NCI-H526 treated with DMSO at 0.1 percent for 48 hours (cell line): ENCODE measurements at regions not wholly inside any gene's neighbourhood (a gene's known extent, or its start where the extent isn't known, plus 50 kb on each side); places are given as distances from the start of the nearest gene placed in this dataset.

ENCODE experiments used
- DNase-seq: peaks from one replicate; lab custom pipeline; 2025; lab: John Stamatoyannopoulos, UW

DNA sequence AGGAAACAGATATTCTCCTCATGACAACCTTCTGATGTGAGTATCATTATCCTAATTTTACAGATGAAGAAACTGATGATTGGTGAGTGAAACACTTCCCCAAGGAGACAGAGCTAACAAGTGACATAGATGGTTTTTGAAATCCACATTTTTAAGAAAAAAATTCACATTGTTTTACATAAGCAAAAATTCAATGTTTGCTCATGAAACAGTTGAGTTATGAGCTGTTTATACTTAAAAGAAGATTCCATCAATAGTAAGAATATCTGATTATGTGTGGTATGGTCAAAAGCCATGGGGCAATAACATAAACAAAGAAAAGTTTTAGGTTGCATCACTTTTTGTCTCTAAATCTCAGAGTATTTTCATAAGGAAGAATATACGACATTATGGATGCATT lies 167.9 kb upstream of the PAPPA start:
- no peak for DNase-seq

DNA sequence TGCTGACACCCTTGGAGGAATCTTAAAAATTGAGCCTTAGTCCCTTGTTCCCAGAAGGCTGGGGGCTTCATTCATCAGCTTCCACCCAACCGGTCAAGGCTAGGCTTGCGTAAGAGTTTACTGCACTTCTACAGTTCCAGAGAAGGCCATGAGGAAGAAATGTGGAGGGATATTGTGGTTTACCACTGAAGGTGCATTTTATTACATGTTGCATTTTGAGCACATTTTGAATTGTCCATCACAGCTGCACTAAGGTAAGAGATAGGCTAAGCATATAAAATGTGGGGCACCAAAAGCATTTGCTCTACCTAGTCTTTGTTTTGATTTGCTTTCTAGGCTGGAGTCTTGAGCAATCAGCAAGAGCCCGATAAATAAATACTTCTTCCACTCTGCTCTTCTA lies 167.1 kb upstream of the PAPPA start:
- DNase-seq: no peak

GRCh38 chr9:115988701-115989100 lies 164.9 kb upstream of the PAPPA start:
- DNase-seq: no peak

GRCh38 chr9:115989831-115990230 lies 163.8 kb upstream of the PAPPA start:
- DNase-seq: no peak

DNA sequence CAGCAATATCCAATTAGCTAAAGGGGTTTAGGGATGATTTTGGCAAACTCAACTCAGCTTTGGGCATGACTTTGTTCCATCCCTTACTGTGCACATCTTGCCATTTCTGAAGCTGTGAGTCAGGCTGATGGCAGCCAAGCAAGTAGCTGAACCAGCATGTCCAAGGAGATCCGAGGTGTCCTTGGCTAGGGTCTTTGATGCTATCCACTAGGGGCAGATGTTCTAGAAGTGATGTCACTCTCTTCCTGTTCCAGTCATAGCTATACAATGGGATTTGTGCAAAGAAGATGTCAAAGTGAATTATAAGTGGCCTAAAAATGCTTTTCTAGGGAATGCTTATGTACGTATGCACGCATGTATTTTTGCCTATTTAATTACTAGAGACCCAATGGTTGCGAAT lies 160.8 kb upstream of the PAPPA start:
- DNase-seq: no peak

GRCh38 chr9:115997923-115998322 lies 155.7 kb upstream of the PAPPA start:
- DNase-seq: no peak

GRCh38 chr9:115998666-115999065 lies 154.9 kb upstream of the PAPPA start:
- no peak for DNase-seq

- no peak for DNase-seq
Measured at GRCh38 chr9:115999498-115999897, 154.1 kb upstream of the PAPPA start.

- DNase-seq: no peak
Measured at GRCh38 chr9:116000748-116001329, 152.8 kb upstream of the PAPPA start.

GRCh38 chr9:116002181-116002580 lies 151.4 kb upstream of the PAPPA start:
- no peak for DNase-seq

DNA sequence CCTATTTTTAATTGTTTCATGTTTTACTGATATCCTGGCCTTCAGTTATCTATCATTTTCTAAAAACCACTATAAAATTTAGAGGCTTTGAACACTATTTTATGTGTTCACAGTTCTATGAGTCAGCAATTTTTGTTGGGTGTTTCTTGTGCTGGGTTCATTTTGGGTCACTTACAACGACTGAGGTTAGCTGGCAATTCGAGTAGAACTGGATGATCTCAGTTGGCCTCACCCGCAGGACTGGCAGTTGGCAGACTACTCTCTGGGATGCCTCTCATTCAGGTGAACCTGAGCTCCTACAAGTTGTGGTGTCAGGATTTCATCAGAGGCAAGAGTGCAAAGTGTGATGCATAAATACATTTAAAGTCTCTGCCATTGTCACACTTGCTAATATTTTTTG lies 151.0 kb upstream of the PAPPA start:
- no peak for DNase-seq

GRCh38 chr9:116003397-116003796 lies 150.2 kb upstream of the PAPPA start:
- DNase-seq: no peak

DNA sequence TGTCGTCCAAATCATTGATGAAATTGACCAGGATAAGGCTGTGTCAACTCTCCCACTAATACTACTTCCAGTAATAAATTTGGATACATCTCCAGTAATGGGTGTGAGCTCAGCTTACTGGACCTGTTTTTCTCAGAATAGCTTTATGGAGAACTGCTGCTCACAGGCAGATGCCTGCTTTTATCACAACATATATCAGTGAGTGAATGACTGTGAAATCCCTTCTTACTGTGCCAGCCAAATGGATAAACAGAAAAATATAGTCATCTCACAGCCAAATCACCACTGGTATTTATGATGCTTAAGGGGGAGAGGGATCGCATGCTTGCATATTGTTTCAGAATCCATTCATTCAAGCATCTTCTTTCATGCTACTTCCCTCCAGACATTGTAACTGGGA lies 148.4 kb upstream of the PAPPA start:
- no peak for DNase-seq

DNA sequence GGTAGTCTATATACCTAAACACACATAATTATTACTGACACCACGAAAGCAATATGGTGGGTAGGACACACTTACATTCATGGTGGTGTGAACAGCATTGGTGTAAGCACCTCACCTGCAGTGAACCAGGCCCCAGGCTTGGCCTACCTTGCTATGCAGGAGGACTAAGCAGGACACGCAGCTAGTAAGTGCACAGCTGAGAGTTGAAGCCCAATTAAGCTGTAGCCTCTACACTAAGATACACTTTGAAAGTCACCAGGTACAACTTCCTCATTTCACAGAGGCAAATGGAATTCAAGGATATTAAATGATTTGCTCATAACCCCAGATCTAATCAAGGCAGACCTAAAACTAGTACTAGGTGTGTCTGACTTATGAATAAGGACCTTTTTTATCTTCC lies 145.8 kb upstream of the PAPPA start:
- no peak for DNase-seq

GRCh38 chr9:116008278-116008677 lies 145.3 kb upstream of the PAPPA start:
- DNase-seq: no peak

DNA sequence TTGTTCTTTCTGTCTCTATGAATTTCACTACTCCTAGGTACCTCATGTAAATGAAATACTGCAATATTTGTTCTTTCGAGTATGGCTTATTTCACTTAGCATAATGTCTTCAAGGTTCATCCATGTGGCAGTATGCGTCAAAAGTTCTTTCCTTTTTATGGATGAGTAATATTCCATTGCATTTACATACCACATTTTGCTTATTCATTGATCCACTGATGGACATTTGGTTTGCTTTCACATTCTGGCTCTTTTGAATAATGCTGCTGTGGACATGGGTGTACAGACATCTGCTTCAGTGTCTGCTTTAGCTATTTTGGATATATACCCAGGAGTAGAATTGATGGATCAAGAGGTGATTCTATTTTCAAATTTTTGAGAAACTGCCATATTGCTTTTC lies 144.2 kb upstream of the PAPPA start:
- DNase-seq: no peak

GRCh38 chr9:116015855-116016254 lies 137.7 kb upstream of the PAPPA start:
- no peak for DNase-seq

DNA sequence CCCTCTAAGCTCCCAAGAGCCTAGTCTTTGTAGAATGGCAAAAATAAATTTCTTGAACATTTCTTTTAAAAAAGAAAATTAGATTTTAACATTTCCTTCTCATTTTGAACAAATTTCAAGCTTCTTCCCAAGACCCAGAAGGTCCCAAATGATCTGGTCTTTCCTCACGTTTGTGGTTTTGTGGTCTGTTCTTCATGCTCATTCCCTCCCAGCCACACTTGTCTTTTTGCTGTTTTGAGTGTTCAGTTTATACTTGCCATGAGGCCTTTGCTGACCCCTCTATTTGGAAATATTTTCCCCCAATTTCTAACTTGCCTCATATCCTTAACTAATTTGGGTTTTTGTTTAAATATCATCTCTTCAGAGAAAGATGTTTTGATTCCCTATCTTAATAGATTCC lies 133.4 kb upstream of the PAPPA start:
- DNase-seq: no peak

GRCh38 chr9:116020801-116021200 lies 132.8 kb upstream of the PAPPA start:
- DNase-seq: no peak

DNA sequence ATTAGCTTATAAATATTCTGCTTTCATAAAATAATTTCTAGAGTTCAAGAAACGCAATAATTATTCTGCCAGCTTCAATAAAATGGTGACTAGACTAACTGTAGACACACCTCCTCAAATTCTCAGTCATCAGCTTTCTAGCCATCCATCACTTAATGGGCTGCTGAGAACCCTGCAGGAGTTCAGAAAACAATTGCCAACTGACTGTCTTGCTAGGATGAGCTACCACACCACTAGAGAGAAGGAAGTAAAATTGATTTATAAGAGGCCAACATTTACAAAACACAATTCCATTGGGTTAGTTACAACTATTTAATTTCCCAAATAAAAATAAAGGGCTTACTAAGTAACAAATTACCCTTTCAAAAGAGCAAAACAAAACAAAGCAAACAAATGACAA lies 126.5 kb upstream of the PAPPA start:
- no peak for DNase-seq

DNA sequence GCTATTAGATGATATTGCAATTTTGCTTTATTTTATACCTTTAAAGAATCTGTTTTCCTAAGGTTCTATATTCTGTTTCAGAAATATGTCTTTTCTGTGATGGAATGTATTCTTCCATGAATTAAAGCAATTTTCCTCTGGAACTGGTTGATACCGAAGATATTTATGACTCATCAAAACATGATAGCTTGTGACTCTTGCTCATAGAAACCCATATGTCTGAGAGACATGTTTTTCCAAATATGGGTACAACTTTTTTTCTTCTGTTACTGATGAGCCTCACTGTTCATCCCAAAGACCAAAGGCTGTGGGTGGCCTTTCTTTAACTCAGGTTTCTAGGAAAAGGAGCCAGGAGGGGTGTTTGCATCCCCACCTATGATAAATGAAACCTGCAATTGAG lies 126.1 kb upstream of the PAPPA start:
- no peak for DNase-seq

- DNase-seq: no peak
Measured at GRCh38 chr9:116027951-116028350, 125.6 kb upstream of the PAPPA start.

- no peak for DNase-seq
Measured at GRCh38 chr9:116030517-116030916, 123.1 kb upstream of the PAPPA start.

GRCh38 chr9:116032683-116033440 lies 120.7 kb upstream of the PAPPA start:
- DNase-seq: no peak
